CD4-positive, alpha-beta T cell treated with Interleukin-15 for 4 hours (primary cell): ENCODE measurements at regions not wholly inside any gene's neighbourhood (a gene's known extent, or its start where the extent isn't known, plus 50 kb on each side); places are given as distances from the start of the nearest gene placed in this dataset.
"Not testable (repeated sequence)": the region's sequence is repeated elsewhere in the genome, so short reads cannot be mapped to it uniquely, and the experiment has no call there.

ENCODE experiments used
- DNase-seq: peaks from one replicate; pipeline ENCODE4 v3.0.0-alpha.2; 2020; ENCODE audit warnings: low spot score

DNA sequence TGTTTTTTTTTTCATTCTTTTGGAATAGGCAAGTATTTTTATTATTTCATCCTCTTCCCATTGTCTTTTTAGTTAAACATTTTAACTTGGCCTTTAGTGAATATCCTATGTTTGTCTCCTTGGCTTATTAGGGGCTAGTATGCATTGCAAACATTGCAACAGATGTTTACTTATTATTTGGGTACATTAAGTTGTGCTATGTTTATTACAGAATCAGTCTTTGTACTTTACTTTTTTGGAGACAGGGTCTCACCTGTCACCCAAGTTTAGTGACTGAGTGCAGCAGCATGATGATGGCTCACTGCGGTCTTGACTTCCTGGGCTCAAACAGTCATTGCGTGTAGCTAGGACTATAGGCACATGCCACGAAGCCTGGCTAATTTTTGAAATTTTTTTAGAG lies 51.1 kb upstream of the NUDT6 start:
- no peak for DNase-seq

DNA sequence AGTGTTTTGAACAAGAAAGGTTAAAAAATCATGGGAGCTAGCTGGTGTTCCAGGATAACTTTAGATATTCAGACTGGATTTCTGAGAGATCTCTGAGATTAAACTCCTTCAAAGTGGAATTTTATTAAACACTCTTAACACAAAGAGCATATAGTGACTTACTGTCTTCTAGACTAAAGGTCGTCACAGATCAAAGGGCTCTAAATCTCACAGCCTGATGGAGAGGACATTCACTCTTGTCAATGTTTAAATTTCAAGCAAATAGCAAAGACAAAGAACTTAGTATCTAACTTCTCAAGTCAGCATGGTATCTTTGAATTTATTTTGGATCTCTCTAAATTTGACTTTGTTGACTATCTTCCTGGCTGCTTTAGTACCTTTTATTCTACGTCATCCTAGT lies 53.7 kb upstream of the NUDT6 start:
- no peak for DNase-seq

DNA sequence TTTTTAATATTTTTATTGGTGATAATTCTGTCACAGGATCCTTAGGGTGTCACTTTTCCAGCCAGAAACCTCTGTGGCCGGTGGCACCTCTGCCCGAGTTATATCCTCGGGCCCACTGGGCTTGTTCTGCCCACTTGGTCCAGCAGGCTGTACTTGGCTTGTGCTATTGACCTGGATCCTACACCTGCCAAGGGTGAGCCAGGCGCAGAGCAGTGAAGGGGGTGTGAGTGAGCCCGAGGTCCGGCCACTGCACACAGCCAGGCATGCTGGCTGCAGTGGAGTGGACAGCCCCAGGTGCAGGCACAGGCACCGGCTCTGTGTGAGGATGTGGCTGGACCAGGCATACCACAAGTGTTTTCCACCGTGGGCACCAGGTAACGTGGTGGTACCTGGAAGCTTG lies 54.7 kb upstream of the NUDT6 start:
- DNase-seq: no peak

DNA sequence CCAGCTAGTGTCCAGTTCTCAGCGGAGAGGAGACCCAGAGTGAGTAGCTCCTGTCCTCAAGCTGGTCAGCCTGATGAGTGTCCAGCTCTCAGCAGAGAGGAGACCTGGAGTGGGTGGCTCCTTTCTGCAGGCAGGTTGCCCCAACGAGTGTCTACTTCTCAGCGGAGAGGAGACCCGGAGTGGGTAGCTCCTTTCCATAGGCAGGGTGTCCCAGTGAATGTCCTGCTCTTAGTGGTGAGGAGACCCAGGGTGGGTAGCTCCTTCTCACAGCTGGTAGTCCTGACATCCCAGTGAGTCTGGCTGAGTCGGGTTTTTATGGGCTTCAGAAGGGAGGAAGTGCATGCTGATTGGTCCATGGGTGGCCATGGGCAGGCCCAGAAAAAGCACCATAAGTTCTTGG lies 55.7 kb upstream of the NUDT6 start:
- DNase-seq: no peak

DNA sequence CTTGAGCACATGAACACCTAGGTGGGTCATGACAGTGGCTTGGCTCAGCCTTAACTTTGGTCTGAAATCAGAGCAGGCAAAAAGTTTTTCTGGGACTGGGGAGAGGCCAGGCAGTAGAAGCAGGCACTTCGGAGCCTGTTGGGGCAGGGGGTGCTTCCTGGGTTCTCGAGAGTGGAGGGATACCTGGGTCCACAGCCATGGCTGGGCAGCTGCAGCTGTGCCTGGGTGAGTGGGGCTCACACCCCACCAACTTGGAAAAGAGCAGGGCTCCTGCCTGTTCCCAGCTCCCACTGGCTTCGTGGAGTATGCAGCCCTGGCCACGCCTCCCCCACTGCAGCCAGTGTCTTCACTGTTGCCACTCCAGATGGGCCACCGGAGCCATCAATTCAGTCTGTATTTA lies 56.4 kb upstream of the NUDT6 start:
- DNase-seq: no peak

DNA sequence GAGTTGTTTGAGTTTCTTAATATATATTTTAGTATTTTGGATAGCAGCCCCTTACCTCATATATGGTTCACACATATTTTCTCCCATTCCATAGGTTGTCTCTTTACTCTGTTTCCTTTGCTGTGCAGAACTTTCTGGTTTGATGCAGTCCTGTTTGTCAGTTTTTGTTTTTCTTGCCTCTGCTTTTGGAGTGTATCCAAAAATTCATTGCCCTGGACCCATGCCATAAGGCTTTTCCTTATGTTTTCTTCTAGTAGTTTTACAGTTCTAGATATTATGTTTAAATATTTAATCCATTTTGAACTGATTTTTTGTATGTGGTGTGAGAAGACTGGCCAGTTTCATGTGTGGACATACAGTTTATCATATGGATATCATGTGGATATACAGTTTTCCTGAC lies 58.5 kb upstream of the NUDT6 start:
- DNase-seq: no peak

DNA sequence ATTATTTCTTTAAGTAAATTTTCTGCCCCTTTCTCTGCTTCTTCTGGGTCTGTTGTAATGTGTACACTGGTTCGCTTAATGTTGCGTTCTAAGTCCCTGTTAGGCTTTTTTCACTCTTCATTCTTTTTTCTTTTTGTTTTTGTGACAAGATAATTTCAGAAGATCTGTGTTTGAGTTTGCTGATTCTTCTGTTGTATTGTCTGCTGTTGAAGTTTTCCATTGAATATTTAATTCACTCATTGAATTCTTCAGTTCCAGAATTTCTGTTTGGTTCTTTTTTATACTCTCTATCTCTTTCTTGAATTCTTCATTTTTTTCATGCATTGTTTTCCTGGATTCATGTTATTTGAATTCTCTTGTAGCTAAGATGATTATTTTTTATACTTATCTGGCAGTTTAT lies 66.3 kb upstream of the NUDT6 start:
- no peak for DNase-seq

DNA sequence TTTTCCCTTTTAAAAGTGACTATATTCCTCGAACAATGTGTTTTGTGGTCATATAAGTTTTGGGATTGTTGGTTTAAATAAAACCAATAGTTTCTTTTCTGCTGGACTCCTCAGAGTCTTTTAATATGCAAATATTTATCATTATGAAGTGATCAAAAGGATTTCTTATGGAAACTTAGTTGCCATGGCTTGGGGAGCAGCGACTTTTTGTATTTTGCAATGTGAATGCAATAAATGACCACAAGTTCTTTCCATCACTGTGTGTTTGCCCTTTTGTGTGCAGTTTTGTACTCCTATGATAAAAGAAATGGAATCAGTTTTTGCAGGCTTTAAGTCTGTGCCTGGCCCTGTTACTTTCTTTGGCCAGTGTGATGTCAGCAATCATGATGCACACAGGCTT lies 68.5 kb upstream of the NUDT6 start:
- DNase-seq: no peak

DNA sequence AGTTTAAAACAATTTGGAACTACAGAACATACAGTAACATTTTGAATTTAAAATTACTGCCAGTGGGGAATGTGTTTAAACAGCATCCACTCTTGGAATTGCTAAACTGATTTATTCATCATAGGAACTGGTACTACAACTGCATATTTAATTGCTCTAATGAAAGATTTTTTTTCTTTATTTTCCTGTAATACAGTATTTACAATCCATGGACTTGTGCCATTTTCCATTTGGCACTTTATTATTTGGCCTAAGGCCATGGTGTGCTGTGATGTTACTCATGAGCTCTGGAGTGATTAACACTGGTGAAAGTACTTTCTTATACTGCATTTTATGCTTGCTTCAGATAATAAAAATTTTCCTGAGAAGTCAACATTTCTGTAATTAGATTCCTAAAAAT lies 69.7 kb upstream of the NUDT6 start:
- DNase-seq: no peak

DNA sequence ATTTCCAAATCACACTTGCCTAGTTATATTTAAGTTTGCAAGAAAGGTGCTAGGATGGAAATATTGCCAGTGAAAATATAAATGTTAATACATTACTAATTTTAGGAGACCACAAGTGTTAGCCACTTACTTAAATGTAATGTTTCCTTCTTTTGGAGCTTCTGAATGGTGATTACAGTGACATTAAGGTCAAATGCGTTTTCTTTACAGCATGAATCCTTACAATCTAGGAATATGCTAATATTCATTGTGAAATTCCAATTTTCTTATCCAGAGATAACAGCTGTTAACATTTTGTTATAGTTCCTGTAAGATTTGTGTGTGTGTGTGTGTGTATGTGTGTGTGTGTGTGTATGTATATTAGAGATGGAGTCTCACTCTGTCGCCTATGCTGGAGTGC lies 70.2 kb upstream of the NUDT6 start:
- no peak for DNase-seq

DNA sequence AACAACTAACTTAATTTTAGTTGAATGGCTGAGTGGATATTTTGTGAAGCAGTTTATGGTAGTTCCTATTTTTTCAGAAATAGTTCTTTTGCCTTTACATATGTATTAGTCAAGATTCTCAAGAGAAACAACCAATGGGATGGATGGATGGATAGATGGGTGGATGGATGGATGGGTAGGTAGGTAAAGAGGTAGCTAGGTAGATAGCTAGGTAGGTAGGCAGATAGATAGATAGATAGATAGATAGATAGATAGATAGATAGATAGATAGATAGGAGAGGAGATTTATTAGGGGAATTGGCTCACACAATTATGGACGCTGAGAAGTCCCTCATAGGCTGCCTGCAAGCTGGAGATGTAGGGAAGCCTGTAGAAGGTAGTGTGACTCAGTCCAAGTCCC lies 74.0 kb upstream of the NUDT6 start:
- DNase-seq: no peak

DNA sequence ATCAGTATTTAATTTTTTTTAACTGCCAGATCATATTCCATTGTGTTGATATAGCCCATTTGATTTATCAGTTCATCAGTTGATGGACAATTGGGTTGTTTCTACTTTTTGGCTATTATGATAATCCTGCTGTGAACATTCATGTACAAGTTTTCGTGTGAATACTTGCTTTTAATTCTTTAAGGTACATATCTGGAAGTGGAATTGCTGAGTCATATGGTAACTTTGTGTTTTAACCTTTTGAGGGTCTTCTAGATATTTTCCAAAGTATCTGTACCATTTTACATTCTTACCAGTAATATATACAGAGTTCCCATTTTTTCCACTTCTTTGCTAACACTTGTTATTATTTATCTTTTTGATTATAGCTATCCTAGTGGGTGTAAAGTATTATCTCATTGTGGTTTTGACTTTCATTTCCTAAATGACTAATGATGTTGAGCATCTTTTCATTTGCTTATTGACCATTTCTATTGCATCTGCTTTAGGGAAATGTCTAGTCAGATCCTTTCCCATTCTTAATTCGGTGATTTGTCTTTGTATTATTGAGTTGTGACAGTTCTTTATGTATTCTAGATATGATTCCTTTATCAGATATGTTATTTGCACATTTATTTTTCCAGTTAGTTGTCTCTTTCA lies 75.2 kb upstream of the NUDT6 start:
- no peak for DNase-seq

DNA sequence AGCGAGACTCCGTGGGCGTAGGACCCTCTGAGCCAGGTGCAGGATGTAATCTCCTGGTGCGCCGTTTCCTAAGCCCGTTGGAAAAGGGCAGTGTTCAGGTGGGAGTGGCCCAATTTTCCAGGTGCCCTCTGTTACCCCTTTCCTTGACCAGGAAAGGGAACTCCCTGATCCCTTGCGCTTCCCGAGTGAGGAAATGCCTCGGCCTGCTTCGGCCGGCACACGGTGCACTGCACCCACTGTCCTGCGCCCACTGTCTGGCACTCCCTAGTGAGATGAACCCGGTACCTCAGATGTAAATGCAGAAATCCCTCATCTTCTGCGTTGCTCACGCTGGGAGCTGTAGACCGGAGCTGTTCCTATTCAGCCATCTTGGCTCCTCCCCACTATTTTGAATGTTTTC lies 81.7 kb upstream of the NUDT6 start:
- not testable (repeated sequence) for DNase-seq

DNA sequence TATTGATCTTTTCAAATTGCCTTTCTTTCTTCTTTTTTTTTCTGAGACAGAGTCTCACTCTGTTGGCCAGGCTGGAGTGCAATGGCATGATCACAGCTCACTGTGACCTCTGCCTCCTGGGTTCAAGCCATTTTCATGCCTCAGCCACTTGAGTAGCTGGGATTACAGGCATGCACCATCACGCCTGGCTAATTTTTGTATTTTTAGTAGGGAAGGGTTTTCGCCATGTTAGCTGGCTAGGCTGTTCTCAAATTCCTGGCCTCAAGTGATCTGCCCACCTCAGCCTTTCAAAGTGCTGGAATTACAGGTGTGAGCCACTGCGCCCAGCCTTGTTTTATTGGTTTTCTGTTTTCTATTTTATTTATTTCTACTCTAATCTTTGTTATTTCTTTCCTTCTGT lies 82.7 kb upstream of the NUDT6 start:
- DNase-seq: not testable (repeated sequence)

DNA sequence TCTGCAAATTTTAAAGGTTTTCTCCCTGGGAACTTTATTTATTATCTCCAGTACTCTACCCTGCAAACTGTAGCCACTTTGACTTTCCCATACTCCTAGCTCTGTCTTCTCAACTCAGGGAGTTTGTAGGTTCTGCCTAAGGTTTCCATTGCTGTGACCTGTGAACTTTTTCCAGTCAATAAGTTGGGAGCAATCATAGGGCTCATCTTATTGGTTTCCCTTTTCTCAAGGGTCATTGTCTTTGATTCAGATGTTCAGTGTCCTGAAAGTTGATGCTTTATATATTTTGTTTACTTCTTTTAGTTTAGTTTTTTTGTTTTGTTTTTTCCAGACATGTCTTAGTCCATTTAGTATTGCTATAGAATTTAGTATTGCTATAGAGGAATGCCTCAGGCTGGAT lies 85.3 kb upstream of the NUDT6 start:
- DNase-seq: no peak

DNA sequence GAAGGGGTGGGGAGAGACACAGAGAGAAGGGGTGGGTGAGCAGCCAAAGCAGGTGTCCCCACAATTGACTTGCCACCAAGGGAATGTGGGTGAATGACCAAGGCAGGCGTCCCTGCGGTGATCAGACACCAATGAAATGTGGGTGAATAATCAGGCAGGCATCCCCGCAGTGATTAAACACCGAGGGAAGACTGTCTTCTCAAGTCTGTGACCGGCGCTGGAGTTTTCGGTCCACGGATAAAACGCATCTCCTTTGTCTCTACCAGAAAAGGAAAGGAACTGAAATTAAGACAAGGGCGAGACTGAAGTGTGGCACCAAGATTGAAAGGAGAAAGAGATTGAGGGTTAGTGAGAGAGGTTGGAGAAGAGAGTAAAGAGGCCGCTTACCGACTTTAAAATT lies 90.0 kb upstream of the NUDT6 start:
- DNase-seq: not testable (repeated sequence)

DNA sequence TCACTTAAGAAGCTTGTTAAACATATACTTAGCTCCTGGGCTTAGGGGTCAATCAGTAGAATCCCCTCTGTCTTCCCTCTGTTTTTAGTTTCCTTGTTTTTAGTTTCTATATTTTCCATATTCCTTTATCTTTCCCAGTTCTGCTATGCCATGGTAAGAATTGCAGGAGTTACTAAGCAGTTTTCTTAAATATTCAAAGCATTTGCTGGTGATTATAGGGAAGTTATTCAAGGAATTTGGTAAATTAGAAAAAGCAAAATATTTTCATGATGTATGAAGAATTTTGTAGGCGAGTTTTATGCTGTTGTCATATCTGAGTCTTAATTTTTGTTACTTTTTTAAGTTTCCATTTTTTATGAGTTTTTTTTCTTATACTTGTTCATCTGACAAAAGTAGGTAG lies 91.6 kb upstream of the NUDT6 start:
- DNase-seq: no peak

DNA sequence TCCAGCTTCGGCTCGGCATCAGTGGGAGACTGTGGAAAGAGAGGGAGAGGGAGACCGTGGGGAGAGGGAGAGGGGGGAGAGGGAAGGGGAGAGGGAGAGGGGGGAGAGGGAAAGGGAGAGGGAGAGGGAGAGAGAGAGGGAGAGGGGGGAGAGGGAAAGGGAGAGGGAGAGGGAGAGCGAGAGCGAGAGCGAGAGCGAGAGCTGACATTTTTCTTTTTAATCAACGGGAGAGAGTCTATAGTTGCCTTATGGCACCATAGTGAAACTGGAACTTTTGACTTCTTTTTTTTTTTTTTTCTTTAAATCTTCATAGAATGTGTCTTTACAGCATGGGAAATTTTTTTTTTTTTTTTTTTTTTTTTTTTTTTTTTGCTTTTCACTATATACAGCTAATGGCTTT lies 94.7 kb upstream of the NUDT6 start:
- no peak for DNase-seq

DNA sequence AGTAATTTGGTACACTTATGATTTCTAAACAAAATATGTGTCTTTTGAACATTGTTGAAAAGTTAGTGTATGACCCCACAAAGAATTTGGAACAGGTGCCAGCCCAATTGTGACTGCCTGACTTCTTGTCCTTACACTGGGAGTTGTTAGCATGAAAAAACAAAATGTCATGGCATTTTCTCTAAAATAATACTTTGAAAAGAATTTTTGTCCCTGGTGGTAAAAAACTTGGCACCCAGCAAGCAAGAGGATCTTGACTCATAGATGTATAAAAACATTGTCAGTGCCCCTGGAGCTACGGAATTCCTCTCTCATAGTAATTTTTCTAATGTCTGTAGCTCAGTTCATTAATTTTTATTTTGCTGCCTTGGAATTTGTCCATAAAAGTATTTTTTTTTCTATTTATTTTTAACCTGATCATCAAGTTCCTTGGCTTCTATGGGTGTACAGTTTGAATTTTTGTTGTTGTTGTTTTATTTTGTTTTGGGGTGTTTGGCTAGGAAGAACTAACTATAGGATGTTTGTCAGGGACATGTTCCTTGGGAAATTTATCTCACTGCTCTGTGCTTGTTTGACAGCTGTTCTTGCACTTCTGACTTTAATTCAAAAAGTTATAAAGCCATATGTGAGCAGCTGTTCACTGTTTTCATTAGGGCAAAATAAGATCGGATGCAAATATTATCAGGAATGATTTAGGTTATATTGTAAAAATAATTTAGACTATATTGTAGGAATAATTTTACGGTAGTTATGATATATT lies 95.4 kb upstream of the NUDT6 start:
- no peak for DNase-seq

DNA sequence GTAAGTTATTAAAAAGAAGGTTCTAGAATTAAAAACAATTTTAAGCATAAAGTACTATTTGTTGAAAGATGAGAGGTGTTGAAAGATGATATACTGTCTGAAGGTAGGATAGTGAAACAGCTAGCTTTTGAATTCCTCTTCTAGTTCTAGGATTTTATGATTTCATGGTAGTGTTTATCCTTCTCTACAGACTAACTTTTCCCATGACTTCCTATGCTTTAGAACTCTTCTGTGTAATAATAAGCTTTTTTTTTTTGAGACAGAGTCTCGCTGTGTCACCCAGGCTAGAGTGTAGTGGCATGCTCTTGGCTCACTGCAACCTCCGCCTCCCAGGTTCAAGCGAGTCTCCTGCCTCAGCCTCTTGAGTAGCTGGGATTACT lies 96.0 kb upstream of the NUDT6 start:
- no peak for DNase-seq

DNA sequence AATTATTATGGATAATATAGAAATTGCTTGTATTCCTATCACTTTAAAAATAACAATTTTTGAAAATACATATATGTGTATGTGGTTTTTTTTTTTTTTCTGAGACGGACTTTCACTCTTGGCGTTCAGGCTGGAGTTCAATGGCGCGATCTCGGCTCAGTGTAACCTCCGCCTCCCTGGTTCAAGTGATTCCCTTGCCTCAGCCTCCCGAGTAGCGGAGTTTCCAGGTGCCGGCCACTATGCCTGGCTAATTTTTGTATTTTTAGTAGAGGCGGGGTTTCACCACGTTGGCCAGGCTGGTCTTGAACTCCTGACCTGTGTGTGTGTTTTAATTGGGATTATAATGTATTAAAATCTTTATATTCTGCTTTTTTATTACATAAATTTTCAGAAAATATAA lies 97.9 kb upstream of the NUDT6 start:
- no peak for DNase-seq

DNA sequence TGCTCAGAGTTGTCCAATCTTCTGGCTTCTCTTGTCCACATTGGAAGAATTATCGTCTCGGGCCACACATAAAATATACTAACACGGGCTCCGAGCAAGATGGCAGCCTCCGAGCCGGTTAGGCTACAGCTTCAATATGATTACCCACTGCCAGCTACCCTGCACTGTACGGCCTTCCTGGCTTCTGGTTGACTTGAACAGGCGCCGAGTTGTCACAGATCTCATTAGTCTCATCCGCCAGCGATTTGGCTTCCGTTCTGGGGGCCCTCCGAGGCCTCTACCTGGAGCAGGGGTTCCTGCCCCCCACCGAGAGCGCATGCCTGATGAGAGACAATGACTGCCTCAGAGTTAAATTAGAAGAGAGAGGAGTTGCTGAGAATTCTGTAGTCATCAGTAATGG lies 101.2 kb upstream of the NUDT6 start:
- DNase-seq: no peak

DNA sequence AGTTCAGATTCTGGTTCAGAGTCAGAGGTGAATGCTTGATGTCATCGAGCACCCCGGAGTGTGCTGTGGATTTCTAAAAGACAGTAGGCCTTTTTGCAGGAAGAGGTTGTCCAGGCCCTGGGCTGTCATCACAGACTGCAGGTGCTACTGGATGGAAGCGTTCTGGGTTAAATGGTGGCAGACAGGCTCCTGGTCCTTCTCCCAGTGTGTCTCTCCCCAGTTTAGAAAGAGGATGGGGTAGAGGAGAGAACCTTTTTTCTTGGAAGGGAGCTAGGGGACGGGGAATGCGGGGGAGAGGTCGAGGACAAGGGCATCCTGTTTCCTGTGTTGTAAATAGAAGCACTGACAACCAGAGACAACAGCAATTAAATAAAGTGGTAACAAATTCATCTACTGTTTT lies 102.3 kb upstream of the NUDT6 start:
- DNase-seq: no peak

DNA sequence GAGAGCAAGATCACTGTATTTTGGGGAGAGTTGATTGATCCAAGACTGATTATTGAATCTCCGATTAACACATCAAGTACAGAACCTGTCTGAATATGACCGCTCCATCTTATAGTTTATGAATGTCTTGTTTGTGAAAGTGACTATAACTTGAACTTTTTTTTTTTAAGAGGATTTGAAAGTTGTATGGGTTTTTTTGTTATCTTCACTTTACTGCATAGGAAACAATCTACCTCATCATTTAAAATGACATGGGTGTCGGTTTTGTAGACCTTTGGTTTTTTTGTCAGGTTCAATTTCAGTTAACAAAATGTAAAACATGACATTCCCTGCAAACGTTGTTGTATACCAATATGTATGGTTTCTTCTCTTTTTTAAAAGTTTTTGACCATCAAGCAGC lies 103.0 kb upstream of the NUDT6 start:
- DNase-seq: no peak
